C1 segment of cervical spinal cord (tissue), 14 donors: ENCODE measurements at regions not wholly inside any gene's neighbourhood (a gene's known extent, or its start where the extent isn't known, plus 50 kb on each side); places are given as distances from the start of the nearest gene placed in this dataset.
"Not testable (repeated sequence)": the region's sequence is repeated elsewhere in the genome, so short reads cannot be mapped to it uniquely, and the experiment has no call there.

Experiments used
- DNase-seq, 14 donors: peaks; one replicate each; lab custom pipeline; 2025; lab: John Stamatoyannopoulos, UW

DNA sequence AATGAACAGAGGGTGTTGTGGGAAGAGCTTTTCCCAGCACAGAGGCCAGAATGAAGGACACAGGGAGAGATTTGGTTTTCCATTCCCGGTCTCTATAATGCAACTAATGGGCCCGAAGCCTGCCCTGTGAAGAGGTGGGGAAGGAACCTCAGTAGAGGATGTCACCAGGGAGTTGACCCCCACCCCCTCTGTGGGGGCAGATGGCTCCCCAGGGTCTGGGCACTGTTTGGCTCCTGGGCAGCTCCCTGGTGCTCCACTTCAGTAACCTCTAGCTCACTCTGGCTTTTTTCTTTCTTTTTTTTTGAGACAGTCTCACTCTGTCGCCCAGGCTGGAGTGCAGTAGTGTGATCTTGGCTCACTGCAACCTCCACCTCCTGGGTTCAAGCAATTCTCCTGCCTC, 109.1 kb upstream of the DLG1 start:
- DNase-seq: no peak

- no peak for DNase-seq
Measured at GRCh38 chr3:197407053-197407452, 108.6 kb upstream of the DLG1 start.

DNA sequence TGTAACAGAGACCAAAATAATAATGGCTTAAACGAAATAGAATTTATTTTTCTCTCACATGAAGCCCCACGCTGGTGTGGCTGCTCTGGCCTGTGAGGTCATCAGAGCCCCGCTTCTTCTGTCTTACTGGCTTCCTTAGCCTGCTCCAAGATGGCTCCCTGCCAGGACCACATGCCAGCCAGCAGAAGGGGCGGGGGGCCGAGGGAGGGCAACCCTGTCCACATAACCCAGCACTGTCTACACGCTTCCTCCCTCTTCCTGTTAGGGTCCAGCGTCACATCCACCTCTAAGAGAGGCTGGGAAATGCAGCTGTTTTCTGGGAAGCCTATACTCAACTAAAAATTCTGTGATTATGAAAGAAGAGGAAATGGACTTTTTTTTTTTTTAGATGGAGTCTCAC, 107.9 kb upstream of the DLG1 start:
- no peak for DNase-seq

- DNase-seq: no peak
Measured at GRCh38 chr3:197404754-197405153, 106.3 kb upstream of the DLG1 start.

GRCh38 chr3:197404030-197404429, 105.6 kb upstream of the DLG1 start:
- no peak for DNase-seq

- DNase-seq: not testable (repeated sequence)
Measured at GRCh38 chr3:197402401-197402800, 104.0 kb upstream of the DLG1 start.

DNA sequence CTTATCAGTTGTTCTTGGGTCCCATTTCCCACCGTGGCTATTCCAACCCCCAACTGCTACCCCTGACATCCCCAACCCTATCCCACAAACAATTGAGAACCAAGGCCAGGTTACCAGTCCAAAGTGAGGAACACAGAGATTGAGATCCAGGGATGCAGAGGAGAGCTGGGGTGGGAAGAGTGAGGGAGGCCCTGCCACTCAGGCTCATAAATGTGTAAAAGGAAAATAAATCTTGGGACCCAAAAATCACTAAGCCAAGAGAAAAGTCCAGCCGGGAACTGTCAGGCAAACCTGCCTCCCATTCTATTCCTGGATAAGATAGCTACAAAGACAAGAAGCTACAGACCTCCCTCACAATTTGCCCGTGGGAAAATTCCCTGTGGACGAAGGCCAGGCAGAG, 101.1 kb upstream of the DLG1 start:
- DNase-seq: no peak

- no peak for DNase-seq
Measured at GRCh38 chr3:197398286-197398878, 100.0 kb upstream of the DLG1 start.

DNA sequence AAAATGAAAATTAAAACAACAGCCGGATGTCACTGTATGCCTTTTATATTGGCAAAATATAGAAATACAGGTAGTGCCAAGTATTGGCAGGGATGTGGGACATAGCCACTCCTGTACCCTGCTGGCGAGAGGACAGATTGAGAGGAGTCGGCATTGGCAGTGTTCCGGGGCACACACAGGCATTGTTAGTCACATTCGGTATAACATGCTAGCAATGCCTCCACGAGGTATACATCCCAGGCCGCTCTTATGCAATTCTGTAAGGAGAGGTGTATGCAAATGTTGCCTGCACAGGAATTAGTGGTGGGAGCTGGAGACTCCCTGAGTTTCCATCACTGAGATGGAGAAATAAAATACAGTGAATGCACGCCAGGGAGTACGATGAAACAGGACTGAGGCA, 99.4 kb upstream of the DLG1 start:
- DNase-seq: no peak

GRCh38 chr3:197394464-197395321, 96.3 kb upstream of the DLG1 start:
- no peak for DNase-seq

DNA sequence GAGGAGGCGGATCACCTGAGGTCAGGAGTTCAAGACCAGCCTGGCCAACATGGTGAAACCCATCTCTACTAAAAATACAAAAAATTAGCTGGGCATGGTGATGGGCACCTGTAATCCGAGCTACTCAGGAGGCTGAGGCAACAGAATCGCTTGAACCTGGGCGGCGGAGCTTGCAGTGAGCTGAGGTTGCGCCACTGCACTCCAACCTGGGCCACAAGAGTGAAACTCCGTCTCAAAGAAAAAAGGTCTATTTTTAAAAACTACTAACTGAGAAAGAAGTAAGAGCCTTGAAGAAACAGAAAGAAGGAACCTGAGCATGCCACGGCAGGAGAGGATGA, 95.7 kb upstream of the DLG1 start:
- DNase-seq: not testable (repeated sequence)

- DNase-seq: no peak
Measured at GRCh38 chr3:197393711-197394110, 95.3 kb upstream of the DLG1 start.

- DNase-seq: no peak
Measured at GRCh38 chr3:197392961-197393360, 94.5 kb upstream of the DLG1 start.

DNA sequence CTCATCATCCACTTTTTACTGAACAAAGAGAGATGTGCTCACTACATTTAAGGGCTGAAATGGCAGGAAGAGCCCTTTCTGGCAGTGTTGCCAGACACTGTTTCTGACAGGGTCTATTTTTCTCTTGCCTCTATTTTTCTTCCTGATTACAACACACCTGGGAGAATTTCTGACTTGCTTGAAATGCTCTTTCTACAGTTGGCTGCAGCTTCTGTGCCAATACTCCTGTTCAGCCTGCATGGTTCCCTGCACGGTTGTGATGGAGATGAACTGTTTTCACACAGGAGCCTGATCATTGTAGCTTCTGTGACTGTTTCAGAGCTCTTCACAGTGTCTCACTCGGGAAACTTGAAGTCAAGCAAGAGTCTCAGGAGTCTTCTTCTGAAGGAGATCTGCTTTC, 83.0 kb upstream of the DLG1 start:
- DNase-seq: peak in 1 of 14 donors; percentile 42

GRCh38 chr3:197380786-197381185, 82.4 kb upstream of the DLG1 start:
- DNase-seq: peak in 3 of 14 donors; percentile 10 to 52 (median 17)

GRCh38 chr3:197378985-197379718, 80.7 kb upstream of the DLG1 start:
- DNase-seq: no peak

DNA sequence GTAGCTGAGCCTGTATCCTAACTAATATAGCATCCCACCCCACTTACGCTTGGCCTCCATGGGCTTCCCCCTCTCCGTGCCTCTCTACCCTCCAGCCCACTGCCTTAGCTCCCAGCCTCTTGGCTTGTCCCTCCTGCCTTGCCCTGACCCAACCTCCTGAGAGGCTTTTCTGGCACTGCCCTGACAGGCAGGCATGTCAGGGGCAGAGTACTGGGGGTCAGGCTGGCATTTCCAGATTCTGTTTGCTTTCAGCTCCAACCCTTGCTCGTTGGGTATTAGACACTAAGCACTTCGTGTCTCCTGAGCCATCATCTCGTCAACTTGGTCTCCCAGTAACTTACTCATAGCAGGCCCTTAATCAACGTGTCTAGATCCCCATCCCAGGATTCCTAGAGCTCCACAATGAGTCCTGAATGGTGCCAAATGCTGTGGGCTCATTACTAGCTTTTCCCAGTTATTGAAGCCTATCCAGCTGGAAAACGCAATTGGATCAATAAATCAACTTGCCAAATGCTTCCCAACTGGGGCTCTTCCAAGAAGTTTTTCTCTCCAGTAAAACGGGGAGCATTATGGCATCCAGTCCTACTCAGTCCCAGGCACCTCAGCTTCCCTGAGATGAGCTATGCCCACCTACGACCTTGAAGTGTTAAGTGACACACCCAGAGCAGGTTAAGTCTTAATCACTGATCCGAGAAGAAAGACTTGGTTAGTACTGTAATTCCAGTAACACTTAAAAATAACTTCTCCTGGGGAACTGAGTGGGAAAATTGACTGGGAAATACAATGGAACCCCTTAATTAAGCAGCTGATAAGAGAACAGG, 78.5 kb upstream of the DLG1 start:
- DNase-seq: no peak

DNA sequence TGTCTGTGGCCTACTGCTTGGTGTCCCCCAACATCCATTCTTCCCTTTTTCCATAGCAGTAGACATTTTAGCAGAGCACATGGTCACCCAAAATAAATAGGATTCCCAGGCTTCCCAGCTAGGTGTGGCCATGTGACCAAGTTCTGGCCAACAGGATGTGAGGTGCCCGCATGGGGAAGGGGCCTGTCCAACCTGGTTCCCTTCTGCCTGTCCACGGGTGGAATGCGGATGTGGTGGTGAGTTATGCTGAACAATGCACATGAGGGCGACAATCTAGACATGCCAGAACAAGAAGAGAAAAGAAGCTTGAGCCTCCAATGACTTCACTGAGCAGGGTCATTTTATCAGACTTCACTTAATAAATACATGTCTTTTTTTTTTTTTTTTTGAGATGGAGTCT, 77.6 kb upstream of the DLG1 start:
- no peak for DNase-seq

- DNase-seq: peak in 1 of 14 donors; percentile 34
Measured at GRCh38 chr3:197375001-197375441, 76.6 kb upstream of the DLG1 start.

DNA sequence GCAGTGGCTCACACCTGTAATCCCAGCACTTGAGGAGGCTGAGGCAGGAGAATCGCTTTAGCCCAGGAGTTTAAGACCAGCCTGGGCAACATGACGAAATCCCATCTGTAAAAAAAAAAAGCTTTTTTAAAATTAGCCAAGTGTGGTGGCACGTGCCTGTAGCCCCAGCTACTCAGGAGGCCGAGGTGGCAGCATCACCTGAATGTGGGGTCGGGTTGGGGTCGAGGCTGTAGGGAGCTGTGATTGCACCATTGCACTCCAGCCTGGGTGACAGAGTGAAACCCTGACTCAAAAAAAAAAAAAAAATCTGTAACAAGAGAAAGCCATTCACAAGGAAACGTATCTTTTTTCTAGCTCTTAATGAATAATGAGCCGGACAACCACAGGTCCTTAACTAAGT, 74.7 kb upstream of the DLG1 start:
- DNase-seq: no peak

GRCh38 chr3:197372047-197372661, 73.7 kb upstream of the DLG1 start:
- no peak for DNase-seq
